ENCODE measurements at regions not wholly inside any gene's neighbourhood (a gene's known extent, or its start where the extent isn't known, plus 50 kb on each side); places are given as distances from the start of the nearest gene placed in this dataset.
A peak's percentile ranks its signal among the peaks of the same experiment; 100 is the strongest.
"Not testable (repeated sequence)": the region's sequence is repeated elsewhere in the genome, so short reads cannot be mapped to it uniquely, and the experiment has no call there.

DNA sequence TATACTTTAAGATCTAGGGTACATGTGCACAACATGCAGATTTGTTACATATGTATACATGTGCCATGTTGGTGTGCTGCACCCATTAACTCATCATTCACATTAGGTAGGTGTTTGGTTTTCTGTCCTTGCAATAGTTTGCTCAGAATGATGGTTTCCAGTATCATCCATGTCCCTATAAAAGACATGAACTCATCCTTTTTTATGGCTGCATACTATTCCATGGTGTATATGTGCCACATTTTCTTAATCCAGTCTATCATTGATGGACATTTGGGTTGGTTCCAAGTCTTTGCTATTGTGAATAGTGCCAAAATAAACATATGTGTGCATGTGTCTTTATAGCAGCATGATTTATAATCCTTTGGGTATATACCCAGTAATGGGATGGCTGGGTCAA is 747.1 kb upstream of the MEF2C start:
- DNase-seq (ENCODE audit: low spot score), result not testable (repeated sequence)

DNA sequence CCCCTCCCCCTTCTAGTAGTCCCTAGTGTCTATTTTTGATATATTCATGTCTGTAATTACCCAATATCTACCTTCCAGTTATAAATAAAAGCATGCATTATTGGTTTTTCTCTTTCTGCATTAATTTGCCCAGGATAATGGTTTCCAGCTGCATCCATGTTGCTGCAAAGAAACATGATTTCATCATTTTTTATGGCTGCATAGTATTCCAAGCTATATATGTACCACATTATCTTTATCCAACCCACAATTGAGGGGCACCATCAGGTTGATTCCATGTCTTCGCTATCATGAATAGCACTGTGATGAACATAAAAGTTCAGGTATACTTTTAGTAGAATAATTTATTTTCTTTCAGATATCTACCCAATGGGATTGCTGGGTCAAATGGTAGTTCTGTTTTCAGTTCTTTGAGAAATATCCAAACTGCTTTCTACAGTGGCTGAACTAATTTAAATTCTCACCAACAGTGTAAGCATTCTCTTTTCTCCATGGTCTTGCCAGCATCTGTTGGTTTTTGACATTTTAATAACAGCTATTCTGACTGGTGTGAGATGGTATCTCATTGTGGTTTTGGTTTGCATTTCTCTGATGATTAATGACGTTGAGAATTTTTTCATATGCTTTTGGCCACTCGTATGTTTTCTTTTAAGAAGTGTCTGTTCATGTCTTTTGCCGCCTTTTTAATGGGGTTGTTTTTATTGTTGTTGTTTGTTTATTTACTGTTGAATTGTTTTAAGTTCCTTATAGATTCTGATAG is 746.1 kb upstream of the MEF2C start:
- no peak for DNase-seq (ENCODE audit: low spot score)

DNA sequence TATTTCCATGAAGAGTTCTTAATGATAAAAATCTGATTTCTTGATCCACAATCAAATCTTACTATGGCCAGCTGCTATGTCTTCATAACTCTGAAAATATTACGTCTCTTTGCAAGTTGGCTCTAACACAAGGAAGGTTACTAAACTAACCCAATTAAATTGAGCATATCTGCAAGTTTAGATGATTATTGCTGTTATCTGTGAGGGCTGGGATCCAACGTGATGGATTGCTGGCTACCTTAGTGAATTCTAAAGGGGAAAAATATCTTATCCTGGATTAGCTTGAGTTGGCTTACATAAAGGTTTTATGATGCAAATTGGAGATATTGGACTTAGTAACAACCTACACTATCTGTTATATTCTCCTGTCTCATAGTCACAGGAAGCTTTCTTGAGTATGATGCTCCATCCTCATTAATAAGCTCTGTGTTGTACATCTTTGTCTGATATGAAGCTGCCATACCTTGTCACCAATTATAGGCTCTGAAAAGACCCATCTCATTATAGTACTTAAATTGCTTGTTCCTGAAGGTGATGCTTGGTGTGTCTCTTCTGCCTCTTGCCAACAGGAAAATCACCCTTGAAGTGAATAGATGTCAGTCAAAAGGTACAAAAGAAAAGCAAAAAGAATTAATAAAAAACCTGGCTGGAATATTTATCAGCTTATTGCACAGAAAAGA is 733.0 kb upstream of the MEF2C start:
- DNase-seq (ENCODE audit: low spot score), result no peak

DNA sequence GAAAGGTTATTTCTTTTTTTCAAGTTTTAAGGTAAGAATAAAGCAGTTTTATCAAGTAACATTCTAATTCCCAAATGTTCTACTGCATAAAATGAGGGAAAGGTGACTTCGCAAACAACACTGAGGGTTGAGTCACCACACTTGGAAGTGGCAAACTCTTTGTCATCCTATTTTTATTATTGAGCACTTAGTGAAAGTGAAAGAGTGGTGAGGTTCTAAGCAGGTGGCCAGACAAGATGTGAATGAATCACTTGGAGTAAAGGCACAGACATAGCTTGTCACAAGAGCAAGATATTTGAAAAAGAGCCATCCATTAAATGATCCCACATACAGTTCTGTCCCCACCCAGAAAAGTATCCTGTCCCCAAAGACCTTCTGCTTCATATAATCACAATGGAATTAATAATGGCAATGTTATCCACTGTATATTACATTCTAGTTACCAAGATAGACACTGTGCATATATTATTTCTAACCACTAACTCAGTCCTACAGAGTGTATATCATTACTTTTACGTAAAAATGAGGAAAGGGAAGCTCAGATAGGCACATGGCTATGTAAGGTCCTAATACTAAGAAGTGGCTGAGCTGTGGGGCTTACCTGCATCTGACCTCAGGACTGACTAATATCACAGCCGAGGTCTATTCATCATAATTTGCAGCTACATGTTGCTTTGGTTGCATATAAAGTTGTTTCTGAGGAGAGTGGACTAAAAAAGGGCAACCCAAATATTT is 730.4 kb upstream of the MEF2C start:
- peak; percentile 75 for DNase-seq (ENCODE audit: low spot score)

- DNase-seq (ENCODE audit: low spot score), result no peak
These were observed 724.1 kb upstream of the MEF2C start for GRCh38 chr5:89606939-89607534.

GRCh38 chr5:89604342-89604741 is 721.4 kb upstream of the MEF2C start:
- no peak for DNase-seq (ENCODE audit: low spot score)

DNA sequence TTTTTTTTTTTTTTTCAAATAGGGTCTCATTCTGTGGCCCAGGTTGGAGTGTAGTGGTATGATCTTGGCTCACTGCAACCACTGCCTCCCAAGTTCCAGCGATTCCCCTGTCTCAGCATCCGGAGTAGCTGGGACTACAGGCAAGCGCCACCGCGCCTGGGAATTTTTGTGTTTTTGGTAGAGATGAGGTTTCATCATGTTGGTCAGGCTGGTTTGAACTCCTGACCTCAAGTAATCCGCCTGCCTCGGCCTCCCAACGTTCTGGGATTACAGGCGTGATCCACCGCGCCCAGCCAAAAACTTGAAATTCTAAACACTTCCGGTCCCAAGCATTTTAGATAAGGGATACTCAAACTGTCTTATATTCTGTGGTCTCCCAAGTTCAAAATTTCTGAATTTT is 718.9 kb upstream of the MEF2C start:
- no peak for DNase-seq (ENCODE audit: low spot score)

- DNase-seq (ENCODE audit: low spot score), result no peak
These were observed 714.9 kb upstream of the MEF2C start for GRCh38 chr5:89597878-89598277.

- DNase-seq (ENCODE audit: low spot score), result no peak
These were observed 713.8 kb upstream of the MEF2C start for GRCh38 chr5:89596821-89597220.

GRCh38 chr5:89595056-89595455 is 712.1 kb upstream of the MEF2C start:
- peak; percentile 11 for DNase-seq (ENCODE audit: low spot score)

GRCh38 chr5:89584339-89584956 is 701.5 kb upstream of the MEF2C start:
- DNase-seq (ENCODE audit: low spot score), result peak; percentile 66

- DNase-seq (ENCODE audit: low spot score), result no peak
These were observed 700.5 kb upstream of the MEF2C start for GRCh38 chr5:89583534-89583933.

- no peak for DNase-seq (ENCODE audit: low spot score)
These were observed 699.9 kb upstream of the MEF2C start for GRCh38 chr5:89582768-89583339.

- no peak for DNase-seq (ENCODE audit: low spot score)
These were observed 698.0 kb upstream of the MEF2C start for GRCh38 chr5:89580976-89581375.

DNA sequence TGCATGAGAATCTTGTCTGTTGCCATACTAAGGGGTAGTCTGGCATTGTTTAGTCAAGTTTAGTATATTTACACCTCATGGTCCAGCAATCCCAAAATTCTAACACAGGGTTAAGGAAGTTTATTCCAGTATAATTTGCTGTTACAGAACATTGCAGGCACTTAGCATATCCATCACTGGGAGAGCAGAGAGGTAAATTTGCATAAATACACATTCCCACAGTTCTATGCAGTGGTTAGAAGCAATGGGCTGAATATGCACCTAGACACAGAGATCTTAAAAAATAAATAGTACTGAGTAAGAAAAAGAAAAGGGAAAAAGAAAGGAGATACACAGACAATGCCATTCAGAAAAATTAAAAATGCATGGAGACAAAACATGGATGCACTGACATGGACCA is 692.3 kb upstream of the MEF2C start:
- no peak for DNase-seq (ENCODE audit: low spot score)

DNA sequence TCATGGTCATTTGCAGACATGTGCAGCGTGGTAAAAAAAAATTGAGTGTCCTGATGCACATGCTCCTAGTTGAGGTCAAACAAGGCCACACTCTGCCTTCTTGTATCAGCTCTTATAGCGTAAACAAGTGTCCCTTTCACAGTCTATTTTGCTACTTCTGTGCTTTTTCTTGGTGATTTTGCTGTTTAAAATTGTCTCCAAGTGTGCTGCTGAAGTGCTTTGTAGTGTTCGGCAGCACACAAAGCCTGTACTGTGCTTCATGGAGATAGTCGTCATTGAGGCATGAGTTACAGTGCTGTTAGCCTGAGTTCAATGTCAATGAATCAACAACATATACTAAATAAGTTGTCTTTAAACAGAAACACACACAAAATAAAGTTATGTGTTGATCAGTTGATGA is 690.4 kb upstream of the MEF2C start:
- DNase-seq (ENCODE audit: low spot score), result no peak

- peak; percentile 14 for DNase-seq (ENCODE audit: low spot score)
These were observed 689.7 kb upstream of the MEF2C start for GRCh38 chr5:89572696-89573095.

- DNase-seq (ENCODE audit: low spot score), result no peak
These were observed 687.6 kb upstream of the MEF2C start for GRCh38 chr5:89570557-89570956.

DNA sequence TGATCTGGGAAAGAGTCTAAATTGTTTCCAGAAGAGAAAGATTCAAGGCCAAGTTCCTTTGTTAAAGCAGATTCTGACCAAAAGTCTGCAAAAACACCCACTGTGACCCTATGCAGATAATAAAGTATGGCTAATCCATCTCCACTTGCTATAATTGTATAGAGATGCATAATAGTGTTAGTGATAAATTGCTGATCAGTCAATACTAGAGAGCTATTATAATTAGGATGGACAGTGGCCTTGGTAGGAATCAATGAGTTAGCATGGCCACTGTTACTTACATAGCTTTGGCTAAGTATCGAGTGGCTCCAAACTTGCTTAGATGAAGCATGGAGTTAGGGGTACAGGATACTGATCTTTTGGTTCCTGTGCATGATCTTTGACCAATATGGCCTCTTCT is 683.4 kb upstream of the MEF2C start:
- no peak for DNase-seq (ENCODE audit: low spot score)

GRCh38 chr5:89560696-89561095 is 677.7 kb upstream of the MEF2C start:
- DNase-seq (ENCODE audit: low spot score), result peak; percentile 93

- DNase-seq (ENCODE audit: low spot score), result peak; percentile 86
These were observed 673.4 kb upstream of the MEF2C start for GRCh38 chr5:89556215-89556913.
